ENCODE measurements at regions not wholly inside any gene's neighbourhood (a gene's known extent, or its start where the extent isn't known, plus 50 kb on each side); places are given as distances from the start of the nearest gene placed in this dataset.

DNA sequence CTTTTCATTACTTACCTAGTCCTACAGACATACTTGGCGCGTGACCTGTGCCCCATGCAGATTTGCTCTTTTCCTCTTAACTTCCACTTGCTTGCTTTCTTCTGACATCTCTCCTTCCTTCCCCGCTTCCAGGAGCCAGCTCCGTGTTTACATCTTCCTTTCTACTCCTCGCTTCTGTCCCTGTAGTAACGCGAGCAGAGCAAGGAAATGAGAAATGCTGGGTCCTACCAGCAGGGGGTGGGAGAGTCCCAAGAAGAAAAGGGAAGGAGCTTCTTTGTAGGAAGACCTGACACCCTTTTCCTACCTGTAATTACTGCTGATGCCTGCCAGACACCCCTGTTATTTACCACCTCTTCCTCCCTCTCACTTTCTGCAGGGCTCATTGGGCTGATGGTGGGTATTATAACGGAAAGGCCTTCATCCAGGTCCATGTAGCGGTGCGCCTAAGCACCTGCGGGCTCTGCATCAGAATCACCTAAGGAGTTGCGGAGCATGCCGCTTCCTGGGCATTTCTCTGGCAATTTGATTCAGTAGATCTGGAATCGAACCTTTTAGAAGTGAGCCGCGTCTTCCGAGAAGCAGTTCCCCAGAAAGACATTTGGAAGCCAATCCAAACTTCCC lies 1260.8 kb upstream of the WWC1 start (continued):
- TF ChIP-seq RELA (CRISPR knock-in tag; IDR thresholded peaks at IDR 0.05; ENCODE audit: borderline replicate concordance): no peak
- TF ChIP-seq ZNF232 (CRISPR knock-in tag; IDR thresholded peaks at IDR 0.05): no peak
- TF ChIP-seq JUN (CRISPR knock-in tag; IDR thresholded peaks at IDR 0.05): no peak
- TF ChIP-seq ETV6 (CRISPR knock-in tag; IDR thresholded peaks at IDR 0.05): no peak
- TF ChIP-seq, protein P1, sequence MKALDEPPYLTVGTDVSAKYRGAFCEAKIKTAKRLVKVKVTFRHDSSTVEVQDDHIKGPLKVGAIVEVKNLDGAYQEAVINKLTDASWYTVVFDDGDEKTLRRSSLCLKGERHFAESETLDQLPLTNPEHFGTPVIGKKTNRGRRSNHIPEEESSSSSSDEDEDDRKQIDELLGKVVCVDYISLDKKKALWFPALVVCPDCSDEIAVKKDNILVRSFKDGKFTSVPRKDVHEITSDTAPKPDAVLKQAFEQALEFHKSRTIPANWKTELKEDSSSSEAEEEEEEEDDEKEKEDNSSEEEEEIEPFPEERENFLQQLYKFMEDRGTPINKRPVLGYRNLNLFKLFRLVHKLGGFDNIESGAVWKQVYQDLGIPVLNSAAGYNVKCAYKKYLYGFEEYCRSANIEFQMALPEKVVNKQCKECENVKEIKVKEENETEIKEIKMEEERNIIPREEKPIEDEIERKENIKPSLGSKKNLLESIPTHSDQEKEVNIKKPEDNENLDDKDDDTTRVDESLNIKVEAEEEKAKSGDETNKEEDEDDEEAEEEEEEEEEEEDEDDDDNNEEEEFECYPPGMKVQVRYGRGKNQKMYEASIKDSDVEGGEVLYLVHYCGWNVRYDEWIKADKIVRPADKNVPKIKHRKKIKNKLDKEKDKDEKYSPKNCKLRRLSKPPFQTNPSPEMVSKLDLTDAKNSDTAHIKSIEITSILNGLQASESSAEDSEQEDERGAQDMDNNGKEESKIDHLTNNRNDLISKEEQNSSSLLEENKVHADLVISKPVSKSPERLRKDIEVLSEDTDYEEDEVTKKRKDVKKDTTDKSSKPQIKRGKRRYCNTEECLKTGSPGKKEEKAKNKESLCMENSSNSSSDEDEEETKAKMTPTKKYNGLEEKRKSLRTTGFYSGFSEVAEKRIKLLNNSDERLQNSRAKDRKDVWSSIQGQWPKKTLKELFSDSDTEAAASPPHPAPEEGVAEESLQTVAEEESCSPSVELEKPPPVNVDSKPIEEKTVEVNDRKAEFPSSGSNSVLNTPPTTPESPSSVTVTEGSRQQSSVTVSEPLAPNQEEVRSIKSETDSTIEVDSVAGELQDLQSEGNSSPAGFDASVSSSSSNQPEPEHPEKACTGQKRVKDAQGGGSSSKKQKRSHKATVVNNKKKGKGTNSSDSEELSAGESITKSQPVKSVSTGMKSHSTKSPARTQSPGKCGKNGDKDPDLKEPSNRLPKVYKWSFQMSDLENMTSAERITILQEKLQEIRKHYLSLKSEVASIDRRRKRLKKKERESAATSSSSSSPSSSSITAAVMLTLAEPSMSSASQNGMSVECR (CRISPR knock-in tag; IDR thresholded peaks at IDR 0.05; ENCODE audit: borderline replicate concordance): 0 out of 2 replicates have a peak, but pooled peaks have one; percentile 36
- TF ChIP-seq ZBTB21 (CRISPR knock-in tag; IDR thresholded peaks at IDR 0.05; ENCODE audit: borderline replicate concordance): no peak
- peak; percentile 57; the same call in 1 of the 2 replicates for TF ChIP-seq FOXK1 (CRISPR knock-in tag; IDR thresholded peaks at IDR 0.05)
- TF ChIP-seq, protein P2, sequence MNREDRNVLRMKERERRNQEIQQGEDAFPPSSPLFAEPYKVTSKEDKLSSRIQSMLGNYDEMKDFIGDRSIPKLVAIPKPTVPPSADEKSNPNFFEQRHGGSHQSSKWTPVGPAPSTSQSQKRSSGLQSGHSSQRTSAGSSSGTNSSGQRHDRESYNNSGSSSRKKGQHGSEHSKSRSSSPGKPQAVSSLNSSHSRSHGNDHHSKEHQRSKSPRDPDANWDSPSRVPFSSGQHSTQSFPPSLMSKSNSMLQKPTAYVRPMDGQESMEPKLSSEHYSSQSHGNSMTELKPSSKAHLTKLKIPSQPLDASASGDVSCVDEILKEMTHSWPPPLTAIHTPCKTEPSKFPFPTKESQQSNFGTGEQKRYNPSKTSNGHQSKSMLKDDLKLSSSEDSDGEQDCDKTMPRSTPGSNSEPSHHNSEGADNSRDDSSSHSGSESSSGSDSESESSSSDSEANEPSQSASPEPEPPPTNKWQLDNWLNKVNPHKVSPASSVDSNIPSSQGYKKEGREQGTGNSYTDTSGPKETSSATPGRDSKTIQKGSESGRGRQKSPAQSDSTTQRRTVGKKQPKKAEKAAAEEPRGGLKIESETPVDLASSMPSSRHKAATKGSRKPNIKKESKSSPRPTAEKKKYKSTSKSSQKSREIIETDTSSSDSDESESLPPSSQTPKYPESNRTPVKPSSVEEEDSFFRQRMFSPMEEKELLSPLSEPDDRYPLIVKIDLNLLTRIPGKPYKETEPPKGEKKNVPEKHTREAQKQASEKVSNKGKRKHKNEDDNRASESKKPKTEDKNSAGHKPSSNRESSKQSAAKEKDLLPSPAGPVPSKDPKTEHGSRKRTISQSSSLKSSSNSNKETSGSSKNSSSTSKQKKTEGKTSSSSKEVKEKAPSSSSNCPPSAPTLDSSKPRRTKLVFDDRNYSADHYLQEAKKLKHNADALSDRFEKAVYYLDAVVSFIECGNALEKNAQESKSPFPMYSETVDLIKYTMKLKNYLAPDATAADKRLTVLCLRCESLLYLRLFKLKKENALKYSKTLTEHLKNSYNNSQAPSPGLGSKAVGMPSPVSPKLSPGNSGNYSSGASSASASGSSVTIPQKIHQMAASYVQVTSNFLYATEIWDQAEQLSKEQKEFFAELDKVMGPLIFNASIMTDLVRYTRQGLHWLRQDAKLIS (CRISPR knock-in tag; IDR thresholded peaks at IDR 0.05; ENCODE audit: borderline replicate concordance): no peak
- no peak for TF ChIP-seq ZNF219 (CRISPR knock-in tag; IDR thresholded peaks at IDR 0.05; ENCODE audit: borderline replicate concordance)
- no peak for TF ChIP-seq ZNF138 (CRISPR knock-in tag; conservative IDR thresholded peaks at IDR 0.05)
- TF ChIP-seq, protein P3, sequence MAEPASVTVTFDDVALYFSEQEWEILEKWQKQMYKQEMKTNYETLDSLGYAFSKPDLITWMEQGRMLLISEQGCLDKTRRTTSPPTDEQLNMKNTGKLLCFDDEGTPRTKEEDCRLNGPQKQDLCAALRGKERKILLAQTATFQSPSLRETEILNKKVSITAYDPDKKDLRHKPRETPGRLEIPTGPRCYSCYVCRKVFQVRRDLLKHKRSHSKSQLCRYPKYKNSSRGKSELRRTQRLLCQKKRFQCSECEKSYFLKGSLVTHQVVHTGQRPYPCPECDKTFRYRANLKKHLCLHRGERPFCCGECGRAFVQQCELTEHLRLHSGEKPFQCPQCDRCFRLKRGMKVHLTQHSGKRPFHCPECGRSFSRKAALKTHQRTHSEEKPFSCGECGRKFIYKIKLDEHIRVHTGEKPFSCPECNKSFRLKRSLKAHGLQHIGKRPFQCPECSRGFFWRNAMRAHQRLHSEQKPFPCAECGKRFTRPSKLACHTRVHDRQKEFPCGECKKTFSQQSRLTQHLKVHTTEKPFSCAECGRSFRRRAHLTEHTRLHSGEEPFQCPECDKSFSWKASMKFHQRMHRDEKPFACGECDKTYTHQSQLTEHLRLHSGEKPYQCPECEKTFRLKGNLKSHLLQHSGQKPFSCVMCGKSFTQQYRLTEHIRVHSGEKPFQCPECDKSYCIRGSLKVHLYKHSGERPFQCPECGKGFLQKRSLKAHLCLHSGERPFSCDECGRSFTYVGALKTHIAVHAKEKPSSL (CRISPR knock-in tag; conservative IDR thresholded peaks at IDR 0.05): no peak
- no peak for TF ChIP-seq EMX1 (CRISPR knock-in tag; IDR thresholded peaks at IDR 0.05)

DNA sequence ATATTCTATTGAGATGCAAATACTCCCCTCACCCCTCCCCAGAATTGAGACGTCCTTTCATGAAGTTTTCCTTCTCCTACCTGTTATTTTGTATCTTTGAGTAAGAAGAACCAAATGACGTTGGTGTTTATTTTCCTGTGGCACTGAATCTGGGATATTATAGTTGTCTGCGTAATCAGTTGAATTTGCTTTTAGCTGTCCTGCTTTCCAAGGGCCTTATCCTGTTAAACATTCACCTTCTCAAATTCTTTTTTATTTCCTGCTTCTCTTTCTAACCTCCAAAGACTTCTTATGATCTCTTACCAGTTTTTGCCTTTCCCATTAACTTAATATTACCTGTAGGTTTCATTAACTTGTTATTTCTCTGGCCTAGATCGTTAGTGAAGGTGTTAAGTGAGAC lies 1254.9 kb upstream of the WWC1 start:
- Mint-ChIP-seq H3K4me3 (no peak overlapping the region), H3K27ac (no peak overlapping the region), H3K27me3 (ENCODE audit: low read depth) (no peaks in the 10 kb centered on the region), H3K4me1 (peaks cover 3% of the 10 kb centered on the region; the same call in 1 of the 2 replicates), H3K36me3 (no peaks in the 10 kb centered on the region), H3K9me3 (no peaks in the 10 kb centered on the region)
- ChIA-PET POLR2A (no interaction called here), CTCF (interaction anchor here (1.4 kb wide), 1 partner anchor 14 kb away, joined by 3 read pairs; no protein-coding TSS in a partner anchor)
- ATAC-seq (no peak), DNase-seq (ENCODE audit: low spot score) (no peak)
- TF ChIP-seq JAZF1 (CRISPR knock-in tag; IDR thresholded peaks at IDR 0.05): no peak
- no peak for TF ChIP-seq SMAD4 (CRISPR knock-in tag; IDR thresholded peaks at IDR 0.05)
- TF ChIP-seq CBFB (CRISPR knock-in tag; IDR thresholded peaks at IDR 0.05; ENCODE audit: low read depth): no peak
- TF ChIP-seq, protein P3 (CRISPR knock-in tag; conservative IDR thresholded peaks at IDR 0.05): no peak
- no peak for TF ChIP-seq IRF2 (CRISPR knock-in tag; IDR thresholded peaks at IDR 0.05; ENCODE audit: borderline replicate concordance, low read depth)
- TF ChIP-seq ELF4 (CRISPR knock-in tag; IDR thresholded peaks at IDR 0.05; ENCODE audit: low read depth): no peak
- TF ChIP-seq, protein P4, sequence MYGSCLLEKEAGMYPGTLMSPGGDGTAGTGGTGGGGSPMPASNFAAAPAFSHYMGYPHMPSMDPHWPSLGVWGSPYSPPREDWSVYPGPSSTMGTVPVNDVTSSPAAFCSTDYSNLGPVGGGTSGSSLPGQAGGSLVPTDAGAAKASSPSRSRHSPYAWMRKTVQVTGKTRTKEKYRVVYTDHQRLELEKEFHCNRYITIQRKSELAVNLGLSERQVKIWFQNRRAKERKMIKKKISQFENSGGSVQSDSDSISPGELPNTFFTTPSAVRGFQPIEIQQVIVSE (CRISPR knock-in tag; IDR thresholded peaks at IDR 0.05; ENCODE audit: borderline replicate concordance): no peak
- no peak for TF ChIP-seq PRDM15 (CRISPR knock-in tag; IDR thresholded peaks at IDR 0.05)
